ENCODE measurements at regions not wholly inside any gene's neighbourhood (a gene's known extent, or its start where the extent isn't known, plus 50 kb on each side); places are given as distances from the start of the nearest gene placed in this dataset.

DNA sequence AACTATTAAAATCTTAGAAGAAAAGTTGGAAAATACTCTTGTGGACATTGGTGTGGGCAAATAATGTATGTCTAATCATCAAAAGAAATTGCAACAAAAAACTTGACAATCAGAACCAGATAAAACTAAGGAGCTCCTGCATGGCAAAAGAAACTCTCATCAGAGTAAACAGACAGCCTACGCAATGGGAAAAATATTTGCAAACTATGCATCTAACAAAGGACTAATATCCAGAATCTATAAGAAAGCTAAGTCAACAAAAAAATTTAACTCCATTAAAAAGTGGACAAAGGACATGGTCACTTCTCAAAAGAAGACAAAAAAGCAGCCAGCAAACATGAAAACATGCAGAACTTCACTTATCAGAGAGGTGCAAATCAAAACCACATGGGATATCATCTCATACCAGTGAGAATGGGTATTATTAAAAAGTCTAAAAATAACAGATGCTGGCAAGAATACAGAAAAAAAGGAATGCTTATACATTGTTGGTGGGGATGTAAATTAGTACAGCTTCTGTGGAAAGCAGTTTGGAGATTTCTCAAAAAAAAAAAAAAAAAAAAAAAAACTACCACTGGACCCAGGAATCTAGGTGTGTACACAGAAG is 99.7 kb upstream of the TOP3B start:
- TF ChIP-seq, protein P1, sequence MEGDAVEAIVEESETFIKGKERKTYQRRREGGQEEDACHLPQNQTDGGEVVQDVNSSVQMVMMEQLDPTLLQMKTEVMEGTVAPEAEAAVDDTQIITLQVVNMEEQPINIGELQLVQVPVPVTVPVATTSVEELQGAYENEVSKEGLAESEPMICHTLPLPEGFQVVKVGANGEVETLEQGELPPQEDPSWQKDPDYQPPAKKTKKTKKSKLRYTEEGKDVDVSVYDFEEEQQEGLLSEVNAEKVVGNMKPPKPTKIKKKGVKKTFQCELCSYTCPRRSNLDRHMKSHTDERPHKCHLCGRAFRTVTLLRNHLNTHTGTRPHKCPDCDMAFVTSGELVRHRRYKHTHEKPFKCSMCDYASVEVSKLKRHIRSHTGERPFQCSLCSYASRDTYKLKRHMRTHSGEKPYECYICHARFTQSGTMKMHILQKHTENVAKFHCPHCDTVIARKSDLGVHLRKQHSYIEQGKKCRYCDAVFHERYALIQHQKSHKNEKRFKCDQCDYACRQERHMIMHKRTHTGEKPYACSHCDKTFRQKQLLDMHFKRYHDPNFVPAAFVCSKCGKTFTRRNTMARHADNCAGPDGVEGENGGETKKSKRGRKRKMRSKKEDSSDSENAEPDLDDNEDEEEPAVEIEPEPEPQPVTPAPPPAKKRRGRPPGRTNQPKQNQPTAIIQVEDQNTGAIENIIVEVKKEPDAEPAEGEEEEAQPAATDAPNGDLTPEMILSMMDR (IDR thresholded peaks at IDR 0.05) = no peak
- no peak for TF ChIP-seq POLR2A (IDR thresholded peaks at IDR 0.05)

All from lower leg skin (tissue), 3 donors.